Hematopoietic multipotent progenitor cell (in vitro differentiated cells): ENCODE measurements at regions not wholly inside any gene's neighbourhood (a gene's known extent, or its start where the extent isn't known, plus 50 kb on each side); places are given as distances from the start of the nearest gene placed in this dataset.
A peak's percentile ranks its signal among the peaks of the same experiment; 100 is the strongest.

ENCODE experiments used
- DNase-seq, 3 donors: peaks; one replicate each; pipeline ENCODE4 v3.0.0-alpha.2; 2011 to 2015; ENCODE audit warnings: low read depth in 2 of 3, low spot score in 2 of 3

DNA sequence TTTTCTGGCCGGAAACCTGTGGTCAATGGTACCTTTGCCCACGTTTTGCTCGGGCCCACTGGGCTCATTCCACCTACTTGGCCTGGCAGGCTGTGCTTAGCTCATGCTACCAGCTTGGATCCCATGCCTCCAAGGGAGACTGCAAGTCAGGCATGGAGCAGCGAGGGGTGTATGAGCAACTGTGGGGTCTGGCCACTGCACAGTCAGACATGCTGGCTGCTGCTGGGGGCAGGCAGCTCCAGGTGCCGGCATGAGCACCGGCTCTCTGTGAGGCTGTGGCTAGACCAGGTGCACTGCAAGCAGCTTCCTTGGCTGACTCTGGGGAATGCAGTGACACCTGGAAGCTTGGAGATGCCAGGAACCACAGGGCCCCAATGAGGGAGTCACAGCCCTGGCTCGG, 161.1 kb upstream of the DUSP10 start:
- no peak for DNase-seq

GRCh38 chr1:221900678-221901077, 158.8 kb upstream of the DUSP10 start:
- DNase-seq, result no peak

DNA sequence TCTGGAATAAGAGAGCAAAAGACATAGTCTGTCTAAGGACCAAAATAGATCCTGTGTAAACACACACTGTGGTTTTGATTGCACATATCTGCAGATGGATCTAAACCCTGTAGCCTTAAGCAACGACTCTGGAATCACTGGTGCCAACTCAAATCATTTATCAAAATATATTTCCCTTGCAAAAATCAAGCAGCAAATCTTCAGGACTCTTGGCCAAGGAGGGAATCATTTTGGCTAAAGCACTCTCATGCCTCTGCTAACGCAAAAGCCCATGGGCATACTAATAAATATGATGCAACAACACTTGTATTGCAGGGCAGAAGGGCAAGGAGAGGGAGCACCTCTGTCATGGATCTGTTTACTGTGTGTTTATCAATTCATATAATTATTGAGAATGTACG, 155.4 kb upstream of the DUSP10 start:
- DNase-seq, result no peak

GRCh38 chr1:221892301-221892830, 150.5 kb upstream of the DUSP10 start:
- no peak for DNase-seq

DNA sequence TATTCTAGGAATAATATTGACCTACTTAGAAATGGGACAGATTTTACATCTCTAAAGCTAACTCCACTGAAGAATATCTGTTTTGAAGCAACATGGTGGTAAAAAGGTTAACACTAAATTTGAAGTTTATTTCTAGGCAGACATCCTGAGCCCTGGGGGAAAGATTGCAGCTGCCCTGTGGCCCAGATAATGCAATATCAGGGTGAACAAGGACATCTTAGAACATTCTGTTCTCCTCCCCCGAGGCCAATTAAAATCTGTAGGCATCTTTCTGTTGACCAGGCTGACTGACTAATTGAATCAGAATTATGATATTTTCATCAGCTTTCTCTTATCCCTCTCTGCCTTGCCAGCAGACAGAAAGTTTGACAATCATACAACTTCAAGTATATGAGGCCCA, 149.8 kb upstream of the DUSP10 start:
- DNase-seq, result no peak

- DNase-seq, result no peak
These were observed 146.9 kb upstream of the DUSP10 start for GRCh38 chr1:221888801-221889200.

GRCh38 chr1:221888218-221888617, 146.3 kb upstream of the DUSP10 start:
- DNase-seq, result no peak

- no peak for DNase-seq
These were observed 145.9 kb upstream of the DUSP10 start for GRCh38 chr1:221887758-221888157.

GRCh38 chr1:221887415-221887746, 145.5 kb upstream of the DUSP10 start:
- DNase-seq, result no peak

DNA sequence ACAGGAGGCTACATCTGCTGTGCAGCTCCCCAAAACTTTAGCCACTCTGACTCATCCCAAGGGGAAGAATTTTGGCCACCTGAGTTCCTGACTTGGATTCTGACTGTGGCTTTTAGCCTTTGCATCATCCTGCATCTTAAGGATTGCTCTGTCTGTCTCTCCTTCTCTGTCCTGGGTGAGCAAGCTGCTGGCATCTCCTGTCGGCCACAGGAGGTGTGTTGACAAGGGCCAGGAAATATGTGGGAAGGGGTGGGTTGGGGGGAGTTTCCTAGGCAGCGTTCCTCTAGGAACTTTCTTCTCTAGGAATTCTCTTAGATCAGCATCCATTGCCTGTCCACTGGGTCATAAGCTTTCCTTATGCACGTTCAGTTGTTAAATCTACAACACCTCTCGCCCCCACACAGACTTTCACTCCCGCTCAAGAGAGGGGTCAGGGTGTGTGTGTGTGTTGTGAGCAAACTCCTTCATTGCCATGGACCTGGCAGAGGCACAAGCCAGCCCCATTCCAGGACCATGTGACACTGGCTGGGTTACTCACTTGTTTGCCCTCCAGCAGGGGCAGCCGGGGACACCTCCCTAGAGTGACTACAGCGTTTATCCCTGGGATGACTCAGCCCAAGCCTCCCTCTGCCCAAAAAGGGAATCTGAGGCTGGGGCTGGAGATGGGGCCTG, 145.0 kb upstream of the DUSP10 start:
- no peak for DNase-seq

GRCh38 chr1:221886311-221886710, 144.4 kb upstream of the DUSP10 start:
- DNase-seq, result no peak

DNA sequence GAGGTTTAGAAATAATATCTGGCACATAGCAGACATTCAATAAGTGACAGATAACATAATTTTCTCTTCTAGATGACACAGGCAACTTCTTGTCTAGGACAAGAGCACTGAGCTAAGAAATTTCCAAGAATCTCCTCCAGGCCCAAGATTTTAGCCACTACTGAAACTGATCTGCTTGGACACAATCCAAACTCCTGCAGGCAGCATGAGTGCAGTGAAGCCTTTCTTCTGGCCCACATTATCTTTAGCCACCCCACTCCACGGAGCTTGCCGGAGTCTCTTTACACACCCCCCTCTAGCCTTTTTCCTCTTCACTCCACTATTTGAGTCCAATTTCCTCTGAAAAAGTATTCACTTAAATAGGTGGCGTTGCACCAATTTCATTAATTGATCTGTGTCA, 142.9 kb upstream of the DUSP10 start:
- DNase-seq, result no peak

GRCh38 chr1:221881805-221882581, 140.1 kb upstream of the DUSP10 start:
- DNase-seq, result no peak

- no peak for DNase-seq
These were observed 138.3 kb upstream of the DUSP10 start for GRCh38 chr1:221880182-221880581.

- peak in 1 of 3 donors; percentile 39 for DNase-seq
These were observed 136.2 kb upstream of the DUSP10 start for GRCh38 chr1:221878134-221878533.

GRCh38 chr1:221877311-221877710, 135.4 kb upstream of the DUSP10 start:
- peak in 1 of 3 donors; percentile 59 for DNase-seq

- DNase-seq, result no peak
These were observed 133.1 kb upstream of the DUSP10 start for GRCh38 chr1:221875004-221875330.

GRCh38 chr1:221874285-221875003, 132.6 kb upstream of the DUSP10 start:
- DNase-seq, result no peak

DNA sequence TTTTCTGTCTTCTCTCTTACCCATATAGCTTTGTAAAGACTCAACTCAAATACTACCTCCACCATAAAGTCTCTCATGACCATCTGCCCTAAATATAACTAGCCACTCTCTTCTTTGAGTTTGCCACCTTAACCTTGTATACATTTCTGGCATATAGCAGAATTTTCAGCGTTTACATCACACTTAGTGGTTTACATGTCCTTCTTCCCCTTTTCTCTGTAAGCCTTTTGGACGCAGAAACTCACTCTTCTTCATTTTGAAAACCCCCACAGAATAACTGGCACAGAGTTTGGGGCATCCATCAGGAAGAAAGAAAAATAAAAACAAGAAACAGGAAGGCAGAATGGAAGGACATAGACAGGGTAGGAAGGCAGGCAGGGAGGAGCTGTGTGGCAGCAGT, 131.8 kb upstream of the DUSP10 start:
- DNase-seq, result peak in 1 of 3 donors; percentile 51

- no peak for DNase-seq
These were observed 129.2 kb upstream of the DUSP10 start for GRCh38 chr1:221871056-221871455.

GRCh38 chr1:221869779-221870178, 127.9 kb upstream of the DUSP10 start:
- no peak for DNase-seq
